ENCODE measurements at regions not wholly inside any gene's neighbourhood (a gene's known extent, or its start where the extent isn't known, plus 50 kb on each side); places are given as distances from the start of the nearest gene placed in this dataset.
"Not testable (repeated sequence)": the region's sequence is repeated elsewhere in the genome, so short reads cannot be mapped to it uniquely, and the experiment has no call there.

DNA sequence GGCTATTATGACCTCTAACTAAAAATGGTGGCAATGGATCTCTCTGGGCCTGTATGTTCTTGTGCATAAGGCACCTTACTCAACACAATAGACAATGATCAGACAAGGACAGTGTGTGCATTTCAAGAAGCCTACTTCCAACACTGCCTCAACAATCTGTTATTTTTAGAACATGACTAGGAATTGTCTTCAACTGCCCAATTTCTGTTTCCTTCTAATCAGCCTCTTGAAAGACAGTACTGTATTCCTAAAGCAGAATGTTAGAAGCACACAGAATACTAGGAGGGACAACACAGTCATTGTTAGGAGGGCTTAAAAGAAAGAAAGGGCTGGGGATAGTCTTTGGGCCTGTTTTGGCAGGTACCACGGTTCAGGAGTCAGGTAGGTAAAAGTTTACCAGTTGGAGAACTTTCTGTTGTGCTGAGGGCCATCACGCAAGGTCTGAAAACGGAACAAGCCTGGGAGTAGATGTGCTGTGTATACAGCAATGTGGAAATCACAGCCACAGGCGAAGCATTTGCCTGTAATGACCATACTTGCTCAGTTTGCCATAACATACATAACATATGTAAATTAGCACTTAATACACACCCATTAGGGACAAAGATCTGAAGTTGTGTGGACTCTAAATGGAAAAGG, 100.8 kb upstream of the ATXN3L start:
- DNase-seq = no peak

GRCh38 chrX:13419918-13420317, 100.1 kb upstream of the ATXN3L start:
- DNase-seq = no peak

GRCh38 chrX:13419276-13419675, 99.4 kb upstream of the ATXN3L start:
- DNase-seq = no peak

GRCh38 chrX:13418126-13419097, 98.6 kb upstream of the ATXN3L start:
- no peak for DNase-seq

- no peak for DNase-seq
Measured at GRCh38 chrX:13415509-13415908, 95.7 kb upstream of the ATXN3L start.

DNA sequence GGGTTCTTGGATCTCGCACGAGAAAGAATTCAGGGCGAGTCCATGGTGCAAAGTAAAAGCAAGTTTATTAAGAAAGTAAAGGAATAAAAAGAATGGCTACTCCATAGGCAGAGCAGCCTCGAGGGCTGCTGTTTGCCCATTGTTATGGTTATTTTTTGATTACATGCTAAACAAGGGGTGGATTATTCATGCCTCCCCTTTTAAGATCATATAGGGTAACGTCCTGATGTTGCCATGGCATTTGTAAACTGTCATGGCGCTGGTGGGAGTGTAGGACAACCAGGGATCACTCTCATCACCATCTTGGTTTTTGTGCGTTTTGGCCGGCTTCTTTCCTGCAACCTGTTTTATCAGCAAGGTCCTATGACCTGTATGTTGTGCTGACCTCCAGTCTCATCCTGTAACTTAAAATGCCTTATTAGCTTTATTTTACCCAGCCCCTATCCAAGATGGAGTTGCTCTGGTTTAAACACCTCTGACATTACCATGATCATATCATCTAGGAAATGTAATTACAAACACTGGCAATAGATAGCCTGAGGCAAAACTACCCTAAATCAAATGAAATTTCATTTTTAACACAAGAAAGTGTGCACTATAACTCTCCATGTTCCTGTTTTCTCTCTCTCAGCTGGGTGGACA, 94.3 kb upstream of the ATXN3L start:
- DNase-seq = no peak

- DNase-seq = no peak
Measured at GRCh38 chrX:13412208-13412600, 92.4 kb upstream of the ATXN3L start.

- no peak for DNase-seq
Measured at GRCh38 chrX:13411496-13412207, 91.8 kb upstream of the ATXN3L start.

DNA sequence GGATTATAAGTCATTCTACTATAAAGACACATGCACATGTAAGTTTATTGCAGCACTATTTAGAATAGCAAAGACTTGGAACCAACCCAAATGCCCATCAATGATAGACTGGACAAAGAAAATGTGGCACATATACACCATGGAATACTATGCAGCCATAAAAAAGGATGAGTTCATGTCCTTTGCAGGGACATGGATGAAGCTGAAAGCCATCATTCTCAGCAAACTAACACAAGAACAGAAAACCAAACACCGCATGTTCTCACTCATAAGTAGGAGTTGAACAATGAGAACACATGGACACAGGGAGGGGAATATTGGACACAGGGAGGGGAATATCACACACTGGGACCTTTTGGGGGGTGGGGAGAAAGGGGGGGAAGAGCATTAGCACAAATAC, 88.7 kb upstream of the ATXN3L start:
- DNase-seq = not testable (repeated sequence)

DNA sequence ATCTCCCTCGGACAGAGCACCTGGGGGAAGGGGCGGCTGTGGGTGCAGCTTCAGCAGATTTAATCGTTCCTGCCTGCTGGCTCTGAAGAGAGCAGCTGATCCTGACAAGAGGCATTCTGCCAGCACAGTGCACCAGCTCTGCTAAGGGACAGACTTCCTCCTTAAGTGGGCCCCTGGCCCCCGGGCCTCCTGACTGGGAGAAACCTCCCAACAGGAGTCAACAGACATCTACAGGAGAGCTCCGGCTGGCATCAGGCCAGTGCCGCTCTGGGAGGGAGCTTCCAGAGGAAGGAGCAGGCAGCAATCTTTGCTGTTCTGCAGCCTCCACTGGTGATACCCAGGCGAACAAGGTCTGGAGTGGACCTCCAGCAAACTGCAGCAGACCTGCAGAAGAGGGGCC, 84.9 kb upstream of the ATXN3L start:
- not testable (repeated sequence) for DNase-seq

DNA sequence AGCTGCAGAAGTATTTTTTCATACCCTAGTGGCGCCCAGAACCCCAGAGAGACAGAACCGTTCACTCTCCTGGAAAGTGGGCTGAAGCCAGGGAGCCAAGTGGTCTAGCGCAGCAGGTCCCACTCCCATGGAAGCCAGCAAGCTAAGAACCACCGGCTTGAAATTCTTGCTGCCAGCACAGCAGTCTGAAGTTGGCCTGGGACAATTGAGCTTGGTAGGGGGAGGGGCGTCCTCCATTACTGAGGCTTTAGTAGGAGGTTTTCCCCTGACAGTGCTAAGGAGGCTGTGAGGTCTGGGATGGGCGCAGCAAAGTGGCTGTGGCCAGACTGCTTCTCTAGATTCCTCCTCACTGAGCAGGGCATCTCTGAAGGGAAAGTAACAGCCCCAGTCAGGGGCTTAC, 84.5 kb upstream of the ATXN3L start:
- no peak for DNase-seq

DNA sequence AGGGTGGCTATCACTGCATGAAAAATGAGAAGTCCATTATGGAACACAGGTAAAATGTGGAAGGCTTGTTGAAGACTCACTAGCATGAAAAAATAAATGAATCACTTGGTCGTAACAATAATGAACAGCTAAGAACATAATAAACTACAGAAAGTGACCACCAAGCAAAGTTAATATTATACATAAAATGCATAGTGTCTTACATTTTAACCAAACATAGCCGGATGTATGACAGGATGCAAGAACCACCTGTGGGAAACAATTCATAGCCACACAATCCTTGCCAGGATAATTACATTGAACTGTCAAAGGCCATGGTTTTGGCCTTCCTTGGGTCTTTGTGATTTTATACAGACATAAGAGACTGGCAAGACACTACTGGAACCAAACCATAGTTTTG, 81.9 kb upstream of the ATXN3L start:
- no peak for DNase-seq

- no peak for DNase-seq
Measured at GRCh38 chrX:13398839-13399238, 79.0 kb upstream of the ATXN3L start.

- DNase-seq = no peak
Measured at GRCh38 chrX:13397878-13398818, 78.3 kb upstream of the ATXN3L start.

- DNase-seq = no peak
Measured at GRCh38 chrX:13396924-13397323, 77.1 kb upstream of the ATXN3L start.

DNA sequence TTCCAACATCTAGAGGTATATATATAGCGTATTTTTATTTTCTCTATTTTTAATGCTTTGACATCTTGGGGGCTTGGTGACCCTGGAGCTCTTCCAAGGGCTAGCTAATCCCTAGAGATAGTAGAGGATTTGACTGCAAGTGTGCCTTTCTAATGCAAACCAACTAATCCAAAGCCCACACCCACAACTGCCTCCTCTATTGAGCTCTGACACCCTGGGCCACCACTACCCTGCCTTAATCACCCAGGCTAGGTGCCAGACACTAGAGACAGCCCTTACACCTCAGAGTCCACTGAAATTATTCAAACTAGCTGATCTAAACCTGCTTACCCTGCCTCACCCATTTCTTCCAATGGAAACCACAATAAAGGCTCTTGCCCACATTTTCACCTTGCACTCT, 69.6 kb upstream of the ATXN3L start:
- no peak for DNase-seq

DNA sequence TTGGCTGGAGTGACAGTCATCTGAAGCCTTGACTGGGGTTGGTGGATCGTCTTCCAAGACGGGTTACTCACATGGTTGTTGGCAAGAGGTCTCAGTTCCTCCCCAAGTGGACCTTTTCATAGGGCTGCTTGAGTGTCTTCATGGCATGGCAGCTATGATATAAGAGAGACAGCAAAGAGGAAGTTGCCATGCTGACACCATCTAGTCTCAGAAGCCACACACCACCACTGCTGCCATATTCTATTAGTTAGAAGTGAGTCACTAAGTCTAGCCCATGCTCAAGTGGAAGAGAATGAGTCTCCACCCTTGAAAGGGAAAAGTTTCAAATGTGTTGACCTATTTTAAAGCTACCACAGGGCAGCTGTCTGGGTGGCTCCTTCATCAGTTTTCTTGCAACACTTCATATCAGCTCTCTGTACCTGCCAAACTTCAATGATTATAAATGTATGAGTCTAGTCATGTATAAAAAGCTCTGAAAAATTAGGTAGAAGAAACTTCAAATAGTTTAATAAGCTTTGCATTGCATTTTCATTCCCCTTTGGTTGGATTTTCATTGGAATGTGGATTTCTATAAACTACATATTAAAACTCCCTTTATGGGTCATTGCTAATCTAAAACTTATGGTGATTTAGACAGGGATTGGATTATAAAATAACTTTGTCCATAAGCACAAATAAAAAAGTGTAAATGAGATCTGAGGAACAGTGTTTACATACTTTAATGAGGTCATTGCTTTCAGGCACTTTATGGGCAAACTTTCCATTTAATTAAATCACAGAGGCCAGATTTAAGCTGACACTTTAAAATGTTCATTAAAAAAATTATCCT, 68.0 kb upstream of the ATXN3L start:
- no peak for DNase-seq

- DNase-seq = no peak
Measured at GRCh38 chrX:13386636-13387035, 66.8 kb upstream of the ATXN3L start.

GRCh38 chrX:13386092-13386491, 66.2 kb upstream of the ATXN3L start:
- no peak for DNase-seq

DNA sequence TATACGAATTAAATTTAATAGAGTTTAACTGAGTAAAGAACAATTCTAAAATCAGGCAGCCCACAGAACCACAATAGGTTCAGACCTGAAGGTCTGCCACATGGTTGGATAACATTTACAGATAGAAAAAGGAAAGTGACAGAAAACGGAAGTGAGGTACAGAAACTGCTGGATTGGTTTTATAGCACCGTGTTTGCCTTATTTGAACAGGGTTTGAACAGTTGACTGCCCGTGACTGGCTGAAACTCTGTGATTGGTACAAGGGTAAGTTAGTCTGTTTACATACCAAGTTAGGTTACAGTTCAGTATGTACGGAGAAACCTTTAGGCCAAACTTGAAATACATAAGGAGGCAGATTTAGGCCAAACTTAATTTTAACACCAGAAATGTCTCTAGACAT, 64.1 kb upstream of the ATXN3L start:
- no peak for DNase-seq

DNA sequence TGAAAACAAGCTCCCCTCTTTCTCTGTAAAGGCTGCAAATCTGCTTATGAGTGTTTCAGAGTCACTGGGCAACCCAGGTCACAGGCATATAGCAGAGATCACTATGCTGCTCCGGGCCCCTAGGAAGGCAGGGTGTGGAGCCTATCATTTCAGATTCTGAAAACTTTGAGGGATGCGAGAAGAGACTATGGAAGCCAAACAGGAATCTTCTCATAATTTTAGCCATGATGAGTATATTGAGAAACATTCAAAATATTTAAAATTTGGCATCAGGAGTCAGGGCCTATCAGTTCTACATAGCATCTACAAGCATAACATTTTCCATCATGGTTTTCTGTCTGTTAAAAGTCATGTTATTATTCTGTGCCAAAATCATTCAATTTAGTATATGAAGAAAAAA, 61.7 kb upstream of the ATXN3L start:
- no peak for DNase-seq
